ENCODE measurements at regions not wholly inside any gene's neighbourhood (a gene's known extent, or its start where the extent isn't known, plus 50 kb on each side); places are given as distances from the start of the nearest gene placed in this dataset.

DNA sequence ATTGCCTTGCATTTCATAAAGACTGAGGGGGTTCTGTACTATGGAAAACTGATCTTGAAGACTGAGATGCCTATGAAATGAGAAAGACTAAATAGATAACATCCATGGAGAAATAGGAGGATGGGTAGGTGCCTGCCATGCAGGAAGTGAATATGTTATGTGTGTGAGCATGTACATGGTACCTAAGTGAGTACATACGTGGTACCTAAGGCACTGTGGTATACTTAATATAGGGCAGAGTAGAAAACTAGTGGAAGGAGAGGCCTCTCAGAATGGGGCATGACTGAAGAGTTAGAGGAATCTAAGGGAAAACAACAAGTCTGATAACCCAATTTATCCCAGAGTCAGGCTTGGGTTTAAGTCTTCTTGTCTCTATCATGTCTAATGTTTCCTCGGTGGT lies 161.8 kb upstream of the DCN start:
- TF ChIP-seq, protein P1, sequence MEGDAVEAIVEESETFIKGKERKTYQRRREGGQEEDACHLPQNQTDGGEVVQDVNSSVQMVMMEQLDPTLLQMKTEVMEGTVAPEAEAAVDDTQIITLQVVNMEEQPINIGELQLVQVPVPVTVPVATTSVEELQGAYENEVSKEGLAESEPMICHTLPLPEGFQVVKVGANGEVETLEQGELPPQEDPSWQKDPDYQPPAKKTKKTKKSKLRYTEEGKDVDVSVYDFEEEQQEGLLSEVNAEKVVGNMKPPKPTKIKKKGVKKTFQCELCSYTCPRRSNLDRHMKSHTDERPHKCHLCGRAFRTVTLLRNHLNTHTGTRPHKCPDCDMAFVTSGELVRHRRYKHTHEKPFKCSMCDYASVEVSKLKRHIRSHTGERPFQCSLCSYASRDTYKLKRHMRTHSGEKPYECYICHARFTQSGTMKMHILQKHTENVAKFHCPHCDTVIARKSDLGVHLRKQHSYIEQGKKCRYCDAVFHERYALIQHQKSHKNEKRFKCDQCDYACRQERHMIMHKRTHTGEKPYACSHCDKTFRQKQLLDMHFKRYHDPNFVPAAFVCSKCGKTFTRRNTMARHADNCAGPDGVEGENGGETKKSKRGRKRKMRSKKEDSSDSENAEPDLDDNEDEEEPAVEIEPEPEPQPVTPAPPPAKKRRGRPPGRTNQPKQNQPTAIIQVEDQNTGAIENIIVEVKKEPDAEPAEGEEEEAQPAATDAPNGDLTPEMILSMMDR (IDR thresholded peaks at IDR 0.05; ENCODE audit: low read depth, low read length) = no peak
- no peak for TF ChIP-seq EZH2phosphoT487 (IDR thresholded peaks at IDR 0.05; ENCODE audit: low read depth)

Data from OCI-LY3 (cell line).